CD4-positive, alpha-beta T cell (primary cell): ENCODE measurements at regions not wholly inside any gene's neighbourhood (a gene's known extent, or its start where the extent isn't known, plus 50 kb on each side); places are given as distances from the start of the nearest gene placed in this dataset.

ENCODE experiments used
- ATAC-seq: fragments of 200-7000 bp; cut with Tn5 transposase; one replicate; pipeline ENCODE4 v1.10.0; 2022; ENCODE audit warnings: mild to moderate bottlenecking; ENCODE audit not compliant: poor library complexity
- CTCF ChIA-PET: fragments of 350-600 bp; sonication (Branson Sonifier 250); formaldehyde crosslinking; loops from one replicate; lab custom pipeline; 2021; ENCODE audit warnings: antibody characterized with exemption, inconsistent platforms; lab: Charles Lee
- POLR2A ChIA-PET: fragments of 350-600 bp; sonication (Branson Sonifier 250); formaldehyde crosslinking; loops from one replicate; lab custom pipeline; 2021; ENCODE audit warnings: antibody characterized with exemption, inconsistent platforms; lab: Charles Lee
- DNase-seq, 14 experiments: peaks; one replicate each; pipeline ENCODE4 v3.0.0-alpha.2; 2013 to 2020; ENCODE audit warnings: mixed read lengths in 2 of 14
- H3K27ac ChIP-seq, 2 donors: one replicate each; pipeline versions ENCODE4 v1.5.1 to v1.7.0; 2013; ENCODE audit warnings: low read length in 2 of 2, low read depth in 1 of 2, mild to moderate bottlenecking in 1 of 2
- H3K27me3 ChIP-seq, 2 experiments: 1 replicate in 1 of 2; 2 replicates in 1 of 2; pipeline versions ENCODE4 v1.6.1 to v1.7.0; 2013; ENCODE audit warnings: low read length in 2 of 2, control low read depth in 1 of 2, mild to moderate bottlenecking in 1 of 2, moderate library complexity in 1 of 2; ENCODE audit not compliant: insufficient read depth in 2 of 2, control insufficient read depth in 1 of 2
- H3K36me3 ChIP-seq: one replicate; pipeline ENCODE4 v1.6.1; 2013; ENCODE audit warnings: low read length, control low read depth; ENCODE audit not compliant: insufficient read depth
- H3K4me1 ChIP-seq: one replicate; pipeline ENCODE4 v1.6.1; 2013; ENCODE audit warnings: low read length, control low read depth; ENCODE audit not compliant: insufficient read depth
- H3K4me3 ChIP-seq: one replicate; pipeline ENCODE4 v1.5.1; 2013; ENCODE audit warnings: mild to moderate bottlenecking, low read length, moderate library complexity
- H3K9me3 ChIP-seq, 2 experiments: 1 replicate in 1 of 2; 2 replicates in 1 of 2; pipeline versions ENCODE4 v1.6.1 to v1.7.0; 2013; ENCODE audit warnings: low read length in 2 of 2, mild to moderate bottlenecking in 2 of 2, control low read depth in 1 of 2, moderate library complexity in 1 of 2; ENCODE audit not compliant: control insufficient read depth in 1 of 2, insufficient read depth in 1 of 2
- H3K27ac Mint-ChIP-seq: one replicate; pipeline ENCODE4 v1.8.0; 2020; ENCODE audit warnings: mixed read lengths
- H3K27me3 Mint-ChIP-seq: one replicate; pipeline ENCODE4 v1.8.0; 2021; ENCODE audit warnings: mixed read lengths
- H3K36me3 Mint-ChIP-seq: one replicate; pipeline ENCODE4 v1.8.0; 2021; ENCODE audit warnings: low read depth, mixed read lengths
- H3K4me1 Mint-ChIP-seq: one replicate; pipeline ENCODE4 v1.8.0; 2021; ENCODE audit warnings: low read depth, mixed read lengths
- H3K4me3 Mint-ChIP-seq: one replicate; pipeline ENCODE4 v1.8.0; 2020; ENCODE audit warnings: mild to moderate bottlenecking, mixed read lengths
- H3K9me3 Mint-ChIP-seq: one replicate; pipeline ENCODE4 v1.8.0; 2020; ENCODE audit warnings: mixed read lengths
- intact Hi-C, 2 experiments: fragments of 100-400 bp; cut with DNase I in 1 of 2; cut with micrococcal nuclease in 1 of 2; formaldehyde crosslinking; loops; one replicate each; pipeline versions ENCODE4 v1.15.1 to v1.9.0; 2023 to 2025; cut with DNase I, micrococcal nuclease
- TF ChIP-seq, protein P1 (sequence below): fragments of 200-600 bp; IDR thresholded peaks from one replicate; pipeline ENCODE4 v1.8.0; 2022; ENCODE audit warnings: antibody characterized with exemption, mild to moderate bottlenecking

DNA sequence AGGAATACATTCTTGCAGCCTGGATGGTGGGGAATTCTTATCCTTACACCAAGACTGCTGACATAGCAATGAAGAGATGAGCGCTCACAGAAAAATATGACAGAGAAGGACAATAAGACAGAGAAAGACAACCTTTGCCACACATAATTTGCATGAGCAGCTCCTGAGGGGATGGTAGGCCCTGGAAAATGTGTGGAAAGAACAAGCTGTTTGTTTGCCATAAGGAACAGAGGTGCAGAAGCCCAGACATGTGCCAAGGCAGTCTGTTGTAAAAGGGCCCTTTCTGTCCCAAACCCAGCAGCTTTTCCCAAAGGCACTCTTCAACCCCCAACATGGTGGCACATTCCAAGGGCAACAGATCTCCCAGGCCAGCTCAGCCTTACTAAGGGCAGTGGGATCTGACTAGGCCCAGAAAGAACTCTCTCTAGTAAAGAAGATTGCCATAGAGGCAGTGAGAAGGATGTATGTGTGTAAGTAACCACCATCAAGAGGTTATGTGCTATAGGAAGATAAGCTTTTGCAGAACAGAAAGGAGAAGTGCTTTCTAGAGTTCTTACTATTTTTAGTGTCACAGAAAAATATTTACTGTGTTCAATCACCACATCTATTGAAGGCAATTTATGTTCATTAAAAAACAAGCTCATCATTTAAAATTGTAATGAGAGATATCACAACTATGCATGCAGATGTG, 287.0 kb upstream of the RASGEF1B start:
- H3K27ac ChIP-seq = no peak overlapping the region
- ChIA-PET CTCF (no interaction called here), POLR2A (no interaction called here)
- TF ChIP-seq, protein P1, sequence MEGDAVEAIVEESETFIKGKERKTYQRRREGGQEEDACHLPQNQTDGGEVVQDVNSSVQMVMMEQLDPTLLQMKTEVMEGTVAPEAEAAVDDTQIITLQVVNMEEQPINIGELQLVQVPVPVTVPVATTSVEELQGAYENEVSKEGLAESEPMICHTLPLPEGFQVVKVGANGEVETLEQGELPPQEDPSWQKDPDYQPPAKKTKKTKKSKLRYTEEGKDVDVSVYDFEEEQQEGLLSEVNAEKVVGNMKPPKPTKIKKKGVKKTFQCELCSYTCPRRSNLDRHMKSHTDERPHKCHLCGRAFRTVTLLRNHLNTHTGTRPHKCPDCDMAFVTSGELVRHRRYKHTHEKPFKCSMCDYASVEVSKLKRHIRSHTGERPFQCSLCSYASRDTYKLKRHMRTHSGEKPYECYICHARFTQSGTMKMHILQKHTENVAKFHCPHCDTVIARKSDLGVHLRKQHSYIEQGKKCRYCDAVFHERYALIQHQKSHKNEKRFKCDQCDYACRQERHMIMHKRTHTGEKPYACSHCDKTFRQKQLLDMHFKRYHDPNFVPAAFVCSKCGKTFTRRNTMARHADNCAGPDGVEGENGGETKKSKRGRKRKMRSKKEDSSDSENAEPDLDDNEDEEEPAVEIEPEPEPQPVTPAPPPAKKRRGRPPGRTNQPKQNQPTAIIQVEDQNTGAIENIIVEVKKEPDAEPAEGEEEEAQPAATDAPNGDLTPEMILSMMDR = no peak
- no peak for DNase-seq
- no peak overlapping the region for H3K4me3 Mint-ChIP-seq
- intact Hi-C loops = no loop called here
- ATAC-seq = no peak
- no peaks in the 10 kb centered on the region for H3K36me3 Mint-ChIP-seq
- H3K4me1 Mint-ChIP-seq = no peaks in the 10 kb centered on the region
- H3K4me3 ChIP-seq = no peak overlapping the region
- H3K36me3 ChIP-seq = no peaks in the 10 kb centered on the region
- H3K27me3 Mint-ChIP-seq = no peaks in the 10 kb centered on the region
- H3K9me3 Mint-ChIP-seq = no peaks in the 10 kb centered on the region
- H3K9me3 ChIP-seq = no peaks in the 10 kb centered on the region
- no peaks in the 10 kb centered on the region for H3K27me3 ChIP-seq
- H3K27ac Mint-ChIP-seq = no peak overlapping the region
- H3K4me1 ChIP-seq = no peaks in the 10 kb centered on the region

DNA sequence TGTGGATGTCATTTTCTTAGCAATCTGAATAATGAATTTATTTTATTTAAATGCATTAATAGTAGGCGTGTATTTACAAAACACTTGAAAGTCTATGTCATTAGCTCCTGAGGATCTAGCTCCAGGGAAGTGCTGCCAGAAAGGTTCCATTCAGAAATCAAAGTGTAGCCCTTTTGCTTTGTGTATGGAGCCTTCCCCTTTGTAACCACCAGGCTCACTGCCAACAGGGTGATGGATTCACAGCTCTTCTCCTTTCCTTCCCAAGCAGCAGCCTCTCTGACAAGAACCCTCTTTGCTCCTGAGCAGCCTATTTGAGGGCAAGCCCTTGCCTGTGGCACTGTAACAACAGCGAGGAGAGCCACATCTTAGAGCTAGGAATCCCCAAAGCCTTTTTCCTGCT, 286.0 kb upstream of the RASGEF1B start:
- no peaks in the 10 kb centered on the region for H3K36me3 ChIP-seq
- no peaks in the 10 kb centered on the region for H3K36me3 Mint-ChIP-seq
- H3K27me3 Mint-ChIP-seq = no peaks in the 10 kb centered on the region
- DNase-seq (no peak), ATAC-seq (no peak)
- CTCF ChIA-PET = no interaction called here
- no peak overlapping the region for H3K27ac ChIP-seq
- intact Hi-C loops = no loop called here
- no peak overlapping the region for H3K27ac Mint-ChIP-seq
- H3K4me3 Mint-ChIP-seq = no peak overlapping the region
- H3K4me1 Mint-ChIP-seq = no peaks in the 10 kb centered on the region
- H3K9me3 ChIP-seq = no peaks in the 10 kb centered on the region
- POLR2A ChIA-PET = interaction anchor here (0.6 kb wide), 1 partner anchor 208 kb away, joined by 3 read pairs; no protein-coding TSS in a partner anchor
- no peaks in the 10 kb centered on the region for H3K27me3 ChIP-seq
- no peaks in the 10 kb centered on the region for H3K4me1 ChIP-seq
- H3K9me3 Mint-ChIP-seq = no peaks in the 10 kb centered on the region
- H3K4me3 ChIP-seq = no peak overlapping the region
- TF ChIP-seq, protein P1 = no peak

DNA sequence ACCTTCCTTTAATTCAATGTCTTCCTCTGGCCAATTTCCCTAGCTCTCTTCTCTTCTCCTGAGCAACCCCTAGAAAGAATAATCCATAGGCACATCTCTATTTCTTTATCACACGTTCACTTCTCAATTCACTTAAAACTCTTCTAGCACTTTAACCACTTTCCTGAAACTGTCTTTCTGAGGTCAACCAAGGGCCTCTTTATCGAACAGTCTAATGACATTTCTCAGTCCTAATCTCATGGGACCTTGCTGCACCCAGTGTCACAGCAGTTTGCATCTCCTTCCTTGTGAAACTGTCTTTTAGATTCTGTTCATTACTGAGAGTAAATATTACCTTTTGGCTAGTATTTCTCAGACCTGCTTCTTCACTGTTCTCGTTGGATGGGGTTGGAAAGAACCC, 285.3 kb upstream of the RASGEF1B start:
- DNase-seq (no peak), ATAC-seq (no peak)
- no peaks in the 10 kb centered on the region for H3K4me1 ChIP-seq
- intact Hi-C loops = no loop called here
- H3K27ac ChIP-seq = no peak overlapping the region
- H3K4me1 Mint-ChIP-seq = no peaks in the 10 kb centered on the region
- H3K4me3 ChIP-seq = no peak overlapping the region
- no peaks in the 10 kb centered on the region for H3K27me3 ChIP-seq
- TF ChIP-seq, protein P1 = no peak
- CTCF ChIA-PET = no interaction called here
- no peaks in the 10 kb centered on the region for H3K9me3 Mint-ChIP-seq
- no peaks in the 10 kb centered on the region for H3K36me3 Mint-ChIP-seq
- no peak overlapping the region for H3K4me3 Mint-ChIP-seq
- H3K9me3 ChIP-seq = no peaks in the 10 kb centered on the region
- no peaks in the 10 kb centered on the region for H3K36me3 ChIP-seq
- no peak overlapping the region for H3K27ac Mint-ChIP-seq
- no peaks in the 10 kb centered on the region for H3K27me3 Mint-ChIP-seq
- POLR2A ChIA-PET = no interaction called here
